ENCODE measurements at regions not wholly inside any gene's neighbourhood (a gene's known extent, or its start where the extent isn't known, plus 50 kb on each side); places are given as distances from the start of the nearest gene placed in this dataset.

- TF ChIP-seq CTCF (optimal IDR thresholded peaks at IDR 0.05 in 1 of 3, IDR thresholded peaks at IDR 0.05 in 1 of 3, conservative IDR thresholded peaks at IDR 0.05 in 1 of 3; ENCODE audit: extremely low read depth in 1 of 3, insufficient read depth in 2 of 3, low read length in 3 of 3) (no peak), EZH2 (IDR thresholded peaks at IDR 0.05; ENCODE audit: low read length) (no peak)
These were observed 1539.3 kb upstream of the ACO1 start for GRCh38 chr9:30845136-30845535.

Measured in keratinocyte (primary cell).